GM12878 (cell line): ENCODE measurements at regions not wholly inside any gene's neighbourhood (a gene's known extent, or its start where the extent isn't known, plus 50 kb on each side); places are given as distances from the start of the nearest gene placed in this dataset.

Source experiments
- ATAC-seq: fragments of 200-7000 bp; cut with Tn5 transposase; 3 replicates; pipeline ENCODE4 v1.9.1; 2020; ENCODE audit warnings: mild to moderate bottlenecking, moderate library complexity
- BruUV-seq: library from RNA; stranded (reverse); fragments of 400-500 nt; replicated peaks from 2 replicates; lab custom pipeline; 2021; lab: Mats Ljungman, UMichigan
- CTCF ChIA-PET: fragments of 300-600 bp; sonication (Branson Sonifier 250); formaldehyde crosslinking; extraction: SDS; loops from one replicate; lab custom pipeline; 2021; ENCODE audit warnings: inconsistent platforms; lab: Yijun Ruan, JAX
- POLR2A ChIA-PET: fragments of 350-600 bp; formaldehyde crosslinking; extraction: SDS; loops from one replicate; lab custom pipeline; 2021; ENCODE audit warnings: inconsistent platforms; lab: Charles Lee
- RAD21 ChIA-PET: fragments of 300-600 bp; sonication (Branson Sonifier 250); formaldehyde crosslinking; loops from one replicate; lab custom pipeline; 2023; ENCODE audit warnings: antibody characterized with exemption; ENCODE audit not compliant: unreplicated experiment; lab: Charles Lee
- SMC1A ChIA-PET: fragments of 300-600 bp; sonication (Branson Sonifier 250); formaldehyde crosslinking; loops from one replicate; lab custom pipeline; 2023; ENCODE audit not compliant: unreplicated experiment, uncharacterized antibody; lab: Charles Lee
- DNase-seq: peaks from one replicate; pipeline ENCODE4 v3.0.0-alpha.2; 2011; ENCODE audit warnings: low read depth, low spot score
- FAIRE-seq: peaks from 3 replicates; lab custom pipeline; 2011; peaks lifted over from hg19 to GRCh38; lab: Jason Lieb, UNC
- H2AFZ ChIP-seq: 2 replicates; pipeline ENCODE4 v1.6.0; 2011; ENCODE audit warnings: low read depth, low read length, control low read depth; ENCODE audit not compliant: control insufficient read depth
- H3K27ac ChIP-seq: 2 replicates; pipeline ENCODE4 v1.5.1; 2011; ENCODE audit warnings: control low read depth; ENCODE audit not compliant: control insufficient read depth, insufficient read depth
- H3K27me3 ChIP-seq, 2 experiments: replicated peaks in 1 of 2; 2 replicates each; pipeline versions ENCODE4 v1.6.0 to v1.6.1; 2011; ENCODE audit warnings: low read length in 1 of 2; ENCODE audit not compliant: control insufficient read depth in 2 of 2, insufficient read depth in 2 of 2
- H3K36me3 ChIP-seq, 2 experiments: 2 replicates each; pipeline ENCODE4 v1.5.1; 2011; ENCODE audit warnings: low read length in 1 of 2; ENCODE audit not compliant: control insufficient read depth in 2 of 2, insufficient read depth in 2 of 2
- H3K4me1 ChIP-seq: 2 replicates; pipeline ENCODE4 v1.6.1; 2011; ENCODE audit warnings: mild to moderate bottlenecking, low read length, moderate library complexity, mixed read lengths; ENCODE audit not compliant: control insufficient read depth, insufficient read depth
- H3K4me2 ChIP-seq: 2 replicates; pipeline ENCODE4 v1.6.0; 2011; ENCODE audit warnings: control low read depth; ENCODE audit not compliant: control insufficient read depth, insufficient read depth
- H3K4me3 ChIP-seq: fragments of 200-600 bp; sonication (generic); 2 replicates; pipeline ENCODE4 v1.5.1; 2016
- H3K79me2 ChIP-seq: 2 replicates; pipeline ENCODE4 v1.6.0; 2011; ENCODE audit warnings: low read length; ENCODE audit not compliant: control insufficient read depth, insufficient read depth
- H3K9ac ChIP-seq: 2 replicates; pipeline ENCODE4 v1.8.0; 2011; ENCODE audit warnings: low read length, control low read depth, mixed read lengths; ENCODE audit not compliant: control insufficient read depth, insufficient read depth
- H3K9me3 ChIP-seq: replicated peaks from 3 replicates; pipeline ENCODE4 v1.5.1; 2011; ENCODE audit warnings: mild to moderate bottlenecking, low read length; ENCODE audit not compliant: control insufficient read depth, insufficient read depth
- H4K20me1 ChIP-seq: 2 replicates; pipeline ENCODE4 v1.6.0; 2011; ENCODE audit not compliant: control insufficient read depth, insufficient read depth
- BACH1 ChIP-seq: fragments of 450-650 bp; IDR thresholded peaks from 2 replicates; pipeline ENCODE4 v1.6.1; 2017; ENCODE audit warnings: mild to moderate bottlenecking, borderline replicate concordance
- EED ChIP-seq: sonication (generic); IDR thresholded peaks from 2 replicates; pipeline ENCODE4 v1.6.1; 2016; ENCODE audit warnings: antibody characterized with exemption, low read depth
- EGR1 ChIP-seq, 2 experiments: IDR thresholded peaks; 1 replicate in 1 of 2; 2 replicates in 1 of 2; pipeline ENCODE4 v1.6.1; 2011 to 2012; ENCODE audit warnings: low read depth in 2 of 2, low read length in 2 of 2, borderline replicate concordance in 1 of 2, mild to moderate bottlenecking in 1 of 2, moderate library complexity in 1 of 2
- FOXM1 ChIP-seq: IDR thresholded peaks from 2 replicates; pipeline ENCODE4 v1.6.1; 2012; ENCODE audit warnings: low read depth, mild to moderate bottlenecking, inconsistent platforms, low read length, moderate library complexity
- KDM1A ChIP-seq: fragments of 200-600 bp; sonication (generic); IDR thresholded peaks from 2 replicates; pipeline ENCODE4 v1.6.1; 2016; ENCODE audit warnings: borderline replicate concordance
- MEF2A ChIP-seq: IDR thresholded peaks from 2 replicates; pipeline ENCODE4 v1.6.1; 2011; ENCODE audit warnings: low read depth, mild to moderate bottlenecking, low read length, moderate library complexity; ENCODE audit not compliant: insufficient read depth
- MXI1 ChIP-seq: fragments of 150-350 bp; IDR thresholded peaks from 2 replicates; pipeline ENCODE4 v1.6.1; 2011; ENCODE audit warnings: low read depth, mild to moderate bottlenecking, inconsistent platforms, low read length, improper control_type of control experiment
- NRF1 ChIP-seq: conservative IDR thresholded peaks from 2 replicates; pipeline ENCODE4 v1.6.1; 2011; ENCODE audit warnings: mild to moderate bottlenecking, low read depth, low read length, improper control_type of control experiment
- PAX5 ChIP-seq: IDR thresholded peaks from 2 replicates; pipeline ENCODE4 v1.6.1; 2011; ENCODE audit warnings: low read depth, low read length, borderline replicate concordance
- PML ChIP-seq: IDR thresholded peaks from 2 replicates; pipeline ENCODE4 v1.6.1; 2012; ENCODE audit warnings: low read length, inconsistent platforms
- RB1 ChIP-seq: fragments of 450-650 bp; formaldehyde crosslinking; IDR thresholded peaks from 2 replicates; pipeline ENCODE4 v1.6.1; 2017; ENCODE audit warnings: mild to moderate bottlenecking, borderline replicate concordance
- SRF ChIP-seq, 2 experiments: IDR thresholded peaks; 2 replicates each; pipeline ENCODE4 v1.6.1; 2011; ENCODE audit warnings: low read depth in 2 of 2, low read length in 2 of 2, mild to moderate bottlenecking in 1 of 2, moderate library complexity in 1 of 2
- STAT3 ChIP-seq: IDR thresholded peaks from 2 replicates; pipeline ENCODE4 v1.6.1; 2011; ENCODE audit warnings: low read depth, low read length, improper control_type of control experiment
- SUZ12 ChIP-seq: fragments of 200-600 bp; sonication (generic); IDR thresholded peaks from one replicate; pipeline ENCODE4 v1.6.1; 2018; ENCODE audit warnings: antibody characterized with exemption, mild to moderate bottlenecking; ENCODE audit not compliant: unreplicated experiment
- in situ Hi-C: fragments of 300-500 bp; cut with MboI; formaldehyde crosslinking; loops from 9 replicates; pipeline ENCODE4 v1.14.3; 2018; ENCODE audit warnings: mixed read lengths
- intact Hi-C: fragments of 100-400 bp; cut with micrococcal nuclease; formaldehyde crosslinking; loops from one replicate; pipeline ENCODE4 v1.14.2; 2022; ENCODE audit not compliant: unreplicated experiment
- TF ChIP-seq, protein P1 (sequence below): fragments of 150-350 bp; IDR thresholded peaks from 2 replicates; pipeline ENCODE4 v1.6.1; 2014; ENCODE audit warnings: mild to moderate bottlenecking, low read depth, low read length
- TF ChIP-seq, protein P2 (sequence below): IDR thresholded peaks from 2 replicates; pipeline ENCODE4 v1.6.1; 2012; ENCODE audit warnings: low read depth, low read length, improper control_type of control experiment
- TF ChIP-seq, protein P3 (sequence below): fragments of 450-650 bp; formaldehyde crosslinking; IDR thresholded peaks from 2 replicates; pipeline ENCODE4 v1.5.0; 2022; ENCODE audit warnings: mild to moderate bottlenecking, missing genetic modification characterization
- TF ChIP-seq, protein P4 (sequence below): IDR thresholded peaks from 2 replicates; pipeline ENCODE4 v1.6.1; 2011; ENCODE audit warnings: mild to moderate bottlenecking, low read depth, low read length, moderate library complexity; ENCODE audit not compliant: insufficient replicate concordance

DNA sequence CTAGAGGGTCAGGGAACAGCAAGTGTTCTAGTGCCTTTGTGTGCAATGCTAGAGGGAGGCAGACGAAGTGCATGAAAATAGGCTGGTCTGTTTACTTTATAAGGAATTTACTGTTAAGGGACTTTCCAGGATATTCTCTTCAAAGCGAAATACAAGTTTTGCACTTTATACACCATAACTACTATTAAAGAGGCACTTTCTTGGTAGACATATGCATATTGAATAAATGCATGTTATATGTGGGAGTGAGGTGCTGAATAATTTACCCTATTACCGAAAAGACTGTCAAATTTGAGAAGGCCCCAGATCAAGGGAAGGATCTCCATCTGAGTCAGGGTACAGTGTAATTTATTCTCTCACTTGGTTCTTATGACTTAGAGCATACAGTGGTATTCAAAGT, 310.5 kb downstream of the S1PR1 start (continued):
- TF ChIP-seq, protein P1, sequence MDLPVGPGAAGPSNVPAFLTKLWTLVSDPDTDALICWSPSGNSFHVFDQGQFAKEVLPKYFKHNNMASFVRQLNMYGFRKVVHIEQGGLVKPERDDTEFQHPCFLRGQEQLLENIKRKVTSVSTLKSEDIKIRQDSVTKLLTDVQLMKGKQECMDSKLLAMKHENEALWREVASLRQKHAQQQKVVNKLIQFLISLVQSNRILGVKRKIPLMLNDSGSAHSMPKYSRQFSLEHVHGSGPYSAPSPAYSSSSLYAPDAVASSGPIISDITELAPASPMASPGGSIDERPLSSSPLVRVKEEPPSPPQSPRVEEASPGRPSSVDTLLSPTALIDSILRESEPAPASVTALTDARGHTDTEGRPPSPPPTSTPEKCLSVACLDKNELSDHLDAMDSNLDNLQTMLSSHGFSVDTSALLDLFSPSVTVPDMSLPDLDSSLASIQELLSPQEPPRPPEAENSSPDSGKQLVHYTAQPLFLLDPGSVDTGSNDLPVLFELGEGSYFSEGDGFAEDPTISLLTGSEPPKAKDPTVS = no peak
- TF ChIP-seq PML (no peak), EED (no peak), PAX5 (no peak), RB1 (no peak), NRF1 (no peak), FOXM1 (no peak), STAT3 (no peak), SUZ12 (no peak)
- TF ChIP-seq, protein P2, sequence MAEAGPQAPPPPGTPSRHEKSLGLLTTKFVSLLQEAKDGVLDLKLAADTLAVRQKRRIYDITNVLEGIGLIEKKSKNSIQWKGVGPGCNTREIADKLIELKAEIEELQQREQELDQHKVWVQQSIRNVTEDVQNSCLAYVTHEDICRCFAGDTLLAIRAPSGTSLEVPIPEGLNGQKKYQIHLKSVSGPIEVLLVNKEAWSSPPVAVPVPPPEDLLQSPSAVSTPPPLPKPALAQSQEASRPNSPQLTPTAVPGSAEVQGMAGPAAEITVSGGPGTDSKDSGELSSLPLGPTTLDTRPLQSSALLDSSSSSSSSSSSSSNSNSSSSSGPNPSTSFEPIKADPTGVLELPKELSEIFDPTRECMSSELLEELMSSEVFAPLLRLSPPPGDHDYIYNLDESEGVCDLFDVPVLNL = no peak
- TF ChIP-seq, all 136 proteins: peak for 0

DNA sequence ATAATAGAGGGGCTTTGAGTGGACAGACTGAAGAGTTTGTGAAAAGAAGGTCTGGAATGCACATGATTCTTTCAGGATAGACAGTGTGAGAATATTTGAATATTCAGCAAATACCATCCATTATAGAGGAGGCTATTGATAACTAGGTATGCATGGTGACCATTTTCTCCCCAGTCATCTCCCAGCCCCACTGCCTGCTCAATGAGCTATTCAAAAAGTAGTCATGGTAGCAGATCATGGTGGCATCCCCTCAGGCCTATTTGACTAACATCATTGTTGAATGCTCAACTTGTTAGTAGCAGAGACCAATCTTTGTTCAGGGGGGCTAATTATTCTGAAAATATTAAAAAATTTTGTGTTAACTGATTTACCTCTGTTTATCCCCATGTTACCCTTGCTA, 311.6 kb downstream of the S1PR1 start:
- H3K4me2 ChIP-seq = no peak overlapping the region
- in situ Hi-C loops (no loop called here), intact Hi-C loops (no loop called here)
- no peak for FAIRE-seq
- POLR2A ChIA-PET = no interaction called here
- no peaks in the 10 kb centered on the region for H4K20me1 ChIP-seq
- ATAC-seq = no peak
- CTCF ChIA-PET = interaction anchor here (1.2 kb wide), 1 partner anchor 17 kb away, joined by 3 read pairs; no protein-coding TSS in a partner anchor
- no peak overlapping the region for H3K4me3 ChIP-seq
- no peaks in the 10 kb centered on the region for H3K27me3 ChIP-seq
- H3K79me2 ChIP-seq = no peaks in the 10 kb centered on the region
- no peaks in the 10 kb centered on the region for H3K36me3 ChIP-seq
- H3K27ac ChIP-seq = no peak overlapping the region
- SMC1A ChIA-PET = no interaction called here
- RAD21 ChIA-PET = no interaction called here
- H2AFZ ChIP-seq = no peak overlapping the region
- no peaks in the 10 kb centered on the region for H3K9me3 ChIP-seq
- BruUV-seq = no TSS peak
- DNase-seq = no peak
- no peak overlapping the region for H3K9ac ChIP-seq
- no peaks in the 10 kb centered on the region for H3K4me1 ChIP-seq
- no peak for TF ChIP-seq SRF (IDR thresholded peaks at IDR 0.05; ENCODE audit: low read depth in 2 of 2, low read length in 2 of 2)
- no peak for TF ChIP-seq MEF2A
- no peak for TF ChIP-seq MXI1
- no peak for TF ChIP-seq BACH1
- TF ChIP-seq, protein P3, sequence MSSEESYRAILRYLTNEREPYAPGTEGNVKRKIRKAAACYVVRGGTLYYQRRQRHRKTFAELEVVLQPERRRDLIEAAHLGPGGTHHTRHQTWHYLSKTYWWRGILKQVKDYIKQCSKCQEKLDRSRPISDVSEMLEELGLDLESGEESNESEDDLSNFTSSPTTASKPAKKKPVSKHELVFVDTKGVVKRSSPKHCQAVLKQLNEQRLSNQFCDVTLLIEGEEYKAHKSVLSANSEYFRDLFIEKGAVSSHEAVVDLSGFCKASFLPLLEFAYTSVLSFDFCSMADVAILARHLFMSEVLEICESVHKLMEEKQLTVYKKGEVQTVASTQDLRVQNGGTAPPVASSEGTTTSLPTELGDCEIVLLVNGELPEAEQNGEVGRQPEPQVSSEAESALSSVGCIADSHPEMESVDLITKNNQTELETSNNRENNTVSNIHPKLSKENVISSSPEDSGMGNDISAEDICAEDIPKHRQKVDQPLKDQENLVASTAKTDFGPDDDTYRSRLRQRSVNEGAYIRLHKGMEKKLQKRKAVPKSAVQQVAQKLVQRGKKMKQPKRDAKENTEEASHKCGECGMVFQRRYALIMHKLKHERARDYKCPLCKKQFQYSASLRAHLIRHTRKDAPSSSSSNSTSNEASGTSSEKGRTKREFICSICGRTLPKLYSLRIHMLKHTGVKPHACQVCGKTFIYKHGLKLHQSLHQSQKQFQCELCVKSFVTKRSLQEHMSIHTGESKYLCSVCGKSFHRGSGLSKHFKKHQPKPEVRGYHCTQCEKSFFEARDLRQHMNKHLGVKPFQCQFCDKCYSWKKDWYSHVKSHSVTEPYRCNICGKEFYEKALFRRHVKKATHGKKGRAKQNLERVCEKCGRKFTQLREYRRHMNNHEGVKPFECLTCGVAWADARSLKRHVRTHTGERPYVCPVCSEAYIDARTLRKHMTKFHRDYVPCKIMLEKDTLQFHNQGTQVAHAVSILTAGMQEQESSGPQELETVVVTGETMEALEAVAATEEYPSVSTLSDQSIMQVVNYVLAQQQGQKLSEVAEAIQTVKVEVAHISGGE (CRISPR knock-in tag) = no peak
- TF ChIP-seq KDM1A = no peak
- TF ChIP-seq, protein P4, sequence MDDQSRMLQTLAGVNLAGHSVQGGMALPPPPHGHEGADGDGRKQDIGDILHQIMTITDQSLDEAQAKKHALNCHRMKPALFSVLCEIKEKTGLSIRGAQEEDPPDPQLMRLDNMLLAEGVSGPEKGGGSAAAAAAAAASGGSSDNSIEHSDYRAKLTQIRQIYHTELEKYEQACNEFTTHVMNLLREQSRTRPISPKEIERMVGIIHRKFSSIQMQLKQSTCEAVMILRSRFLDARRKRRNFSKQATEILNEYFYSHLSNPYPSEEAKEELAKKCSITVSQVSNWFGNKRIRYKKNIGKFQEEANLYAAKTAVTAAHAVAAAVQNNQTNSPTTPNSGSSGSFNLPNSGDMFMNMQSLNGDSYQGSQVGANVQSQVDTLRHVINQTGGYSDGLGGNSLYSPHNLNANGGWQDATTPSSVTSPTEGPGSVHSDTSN = no peak
- no peak for TF ChIP-seq EGR1 (IDR thresholded peaks at IDR 0.05; ENCODE audit: borderline replicate concordance in 1 of 2, low read depth in 2 of 2, low read length in 2 of 2)
